ENCODE measurements at regions not wholly inside any gene's neighbourhood (a gene's known extent, or its start where the extent isn't known, plus 50 kb on each side); places are given as distances from the start of the nearest gene placed in this dataset.

GRCh38 chr1:80837066-80837465 is 963.7 kb upstream of the ADGRL2 start:
- TF ChIP-seq CTCF (IDR thresholded peaks at IDR 0.05): no peak
- TF ChIP-seq POLR2A (IDR thresholded peaks at IDR 0.05): no peak
